NCI-H2081 treated with DMSO at 0.1 percent for 48 hours (cell line): ENCODE measurements at regions not wholly inside any gene's neighbourhood (a gene's known extent, or its start where the extent isn't known, plus 50 kb on each side); places are given as distances from the start of the nearest gene placed in this dataset.

ENCODE experiments used
- DNase-seq: peaks from one replicate; lab custom pipeline; 2025; lab: John Stamatoyannopoulos, UW

DNA sequence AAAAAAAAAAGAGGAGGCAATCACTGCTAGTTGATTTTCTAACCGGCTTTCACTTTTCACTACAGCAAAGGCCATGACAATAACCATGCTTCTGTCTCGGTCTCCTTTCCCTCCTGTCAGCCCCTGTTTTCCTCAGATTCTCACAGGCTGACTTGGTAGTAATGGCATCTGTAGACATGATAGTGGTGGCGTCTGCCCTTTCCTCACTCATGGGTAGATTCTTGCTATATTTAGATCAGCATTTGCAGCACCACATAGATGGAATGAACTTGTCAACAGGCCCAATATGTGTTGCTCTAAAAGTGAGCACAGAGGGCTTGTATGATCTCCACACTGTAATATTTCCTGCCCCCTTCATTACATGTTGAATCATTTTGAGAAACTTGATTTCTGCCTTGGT, 120.3 kb upstream of the FTMT start:
- DNase-seq: no peak

DNA sequence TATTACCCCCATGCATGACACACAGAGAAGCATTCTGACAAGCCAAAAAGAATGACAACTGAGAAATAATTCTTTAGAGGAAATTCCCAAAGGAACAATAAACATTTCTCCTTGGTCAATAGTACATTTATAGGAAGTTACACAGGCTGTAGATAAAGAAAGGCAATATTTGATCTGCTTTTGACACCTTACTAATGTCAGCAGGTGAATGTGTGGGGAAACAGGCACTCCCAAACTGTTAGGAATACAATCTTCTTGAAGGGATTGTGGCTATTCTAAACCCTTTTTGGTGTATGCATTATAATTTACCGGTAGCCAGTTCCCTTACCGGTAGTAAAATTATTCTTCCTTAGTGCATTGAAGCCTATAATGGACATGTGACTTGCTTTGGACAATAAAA, 116.1 kb upstream of the FTMT start:
- DNase-seq: no peak

DNA sequence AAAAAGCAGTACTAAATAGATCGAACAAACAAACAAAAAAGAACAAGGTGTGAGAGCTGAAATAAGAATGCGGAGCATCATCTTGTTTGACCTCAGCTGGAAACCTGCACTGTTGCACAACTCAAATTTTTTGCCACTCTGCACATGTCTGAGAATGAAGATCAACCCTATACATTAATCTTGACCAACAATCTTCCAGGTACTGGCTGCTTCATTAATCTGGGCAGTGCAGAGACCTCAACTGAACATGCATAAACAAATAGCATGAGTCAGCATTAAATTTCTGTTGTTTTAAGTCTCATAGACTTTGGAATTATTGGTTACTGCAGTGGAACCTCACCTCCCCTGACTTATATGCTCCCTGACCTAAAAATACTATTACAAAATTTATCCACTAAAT, 114.6 kb upstream of the FTMT start:
- no peak for DNase-seq

DNA sequence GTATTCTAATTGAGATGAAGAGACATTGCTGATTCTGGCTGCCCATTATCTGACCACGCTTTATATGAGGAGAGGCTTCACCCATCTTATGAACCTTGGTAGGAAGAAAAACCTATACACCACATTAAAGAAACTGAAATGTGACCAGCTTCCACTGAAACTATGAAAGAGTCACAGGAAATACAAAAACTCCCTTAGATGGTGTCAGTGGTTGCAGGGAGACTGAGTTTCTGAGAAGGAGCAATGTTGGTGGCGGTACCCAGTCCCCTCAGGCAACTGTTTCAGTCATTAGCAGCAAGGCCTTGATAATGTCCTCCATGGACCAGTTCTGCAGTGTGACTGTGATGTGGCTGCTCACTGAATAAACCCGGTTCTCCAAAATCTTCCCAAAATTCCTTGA, 110.5 kb upstream of the FTMT start:
- no peak for DNase-seq

DNA sequence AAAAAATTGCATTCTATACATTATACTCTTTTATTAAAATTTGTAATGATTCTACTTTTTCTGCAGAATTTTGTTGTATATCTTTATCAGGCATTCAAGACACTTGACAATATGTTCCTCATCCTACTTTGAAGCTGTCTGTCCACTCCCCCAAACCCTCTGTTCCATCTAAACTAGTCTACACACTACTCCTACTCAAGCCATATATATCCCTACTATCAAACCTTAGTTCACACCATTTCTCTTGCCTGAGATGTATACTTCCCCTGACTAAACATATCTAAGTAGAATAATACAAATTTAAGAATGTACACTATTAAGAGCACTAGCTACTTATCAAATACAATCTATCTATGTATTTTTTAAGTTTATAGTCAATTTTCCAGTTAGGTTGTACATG, 107.1 kb upstream of the FTMT start:
- no peak for DNase-seq

DNA sequence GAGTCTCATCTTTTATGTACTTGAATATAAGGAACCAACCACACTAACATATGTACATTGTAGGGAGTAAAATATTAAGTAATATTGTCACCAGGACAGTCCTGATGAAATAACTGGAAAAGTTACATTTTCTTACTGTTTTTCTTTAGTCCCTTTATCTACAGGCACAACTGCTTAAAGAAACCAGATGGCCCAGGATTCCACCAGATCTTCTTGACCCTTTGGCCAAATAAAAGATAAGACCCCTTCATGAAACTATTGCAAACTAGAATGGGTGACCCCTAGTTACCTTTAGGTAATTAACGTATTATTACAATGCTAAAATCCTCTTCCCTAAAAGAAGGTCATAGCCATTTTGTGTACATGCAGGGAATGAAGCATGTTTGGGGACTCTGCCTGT, 106.3 kb upstream of the FTMT start:
- no peak for DNase-seq

DNA sequence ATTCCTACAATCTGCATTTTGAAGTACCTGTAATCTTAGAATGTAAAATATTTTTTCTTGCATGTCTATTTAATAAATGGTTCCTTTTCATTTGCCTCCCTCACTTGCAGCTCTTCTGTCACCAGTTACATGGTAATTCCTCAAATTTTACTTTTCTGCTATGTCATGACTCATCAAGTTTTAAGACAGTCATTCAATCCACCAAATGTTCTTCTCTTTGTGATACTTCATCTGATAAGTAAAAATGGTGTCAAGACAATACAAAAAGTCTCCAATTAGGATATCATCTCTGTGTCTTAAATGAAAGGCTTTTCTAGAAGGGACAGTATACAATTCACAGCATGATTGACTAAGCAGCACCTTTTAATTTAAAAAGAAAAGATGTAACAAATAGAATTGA, 104.9 kb upstream of the FTMT start:
- no peak for DNase-seq

DNA sequence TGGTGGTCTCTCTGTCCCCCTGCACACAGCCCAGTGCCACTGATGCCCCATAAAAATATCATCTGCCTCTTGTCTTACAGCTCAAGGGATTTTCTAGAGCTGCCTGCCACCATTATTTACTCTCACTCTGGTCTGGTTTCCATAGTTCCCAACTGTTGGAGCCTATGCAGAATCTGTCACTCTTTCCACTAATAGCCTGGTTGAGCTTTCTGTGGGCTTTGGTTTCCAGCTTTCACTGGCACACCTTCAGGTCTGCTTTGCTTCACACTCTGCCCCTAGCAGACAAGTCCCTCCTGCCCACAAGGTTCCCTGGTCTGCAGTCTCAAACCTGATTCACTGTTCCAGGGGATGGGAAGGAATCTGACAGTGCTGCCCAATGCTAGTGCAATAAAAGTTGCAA, 103.0 kb upstream of the FTMT start:
- DNase-seq: no peak

DNA sequence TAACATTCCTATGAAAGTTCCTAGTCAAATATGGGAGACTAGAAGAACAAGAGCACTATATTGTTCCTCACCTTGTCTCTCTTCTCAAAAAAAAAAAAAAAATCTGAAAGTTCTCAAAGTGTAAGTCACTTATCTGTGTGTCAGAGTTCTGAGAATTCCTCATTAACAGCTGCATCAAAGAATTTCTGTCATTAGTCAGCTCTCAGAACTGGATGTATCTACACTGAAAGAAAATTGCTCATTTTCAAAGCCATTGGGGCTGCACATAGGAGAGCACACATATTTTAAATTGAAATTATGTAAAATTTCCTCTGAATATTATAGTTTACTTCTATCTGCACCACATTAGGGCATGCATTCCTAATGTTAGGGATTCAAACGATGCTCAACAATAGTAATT, 99.5 kb upstream of the FTMT start:
- no peak for DNase-seq

DNA sequence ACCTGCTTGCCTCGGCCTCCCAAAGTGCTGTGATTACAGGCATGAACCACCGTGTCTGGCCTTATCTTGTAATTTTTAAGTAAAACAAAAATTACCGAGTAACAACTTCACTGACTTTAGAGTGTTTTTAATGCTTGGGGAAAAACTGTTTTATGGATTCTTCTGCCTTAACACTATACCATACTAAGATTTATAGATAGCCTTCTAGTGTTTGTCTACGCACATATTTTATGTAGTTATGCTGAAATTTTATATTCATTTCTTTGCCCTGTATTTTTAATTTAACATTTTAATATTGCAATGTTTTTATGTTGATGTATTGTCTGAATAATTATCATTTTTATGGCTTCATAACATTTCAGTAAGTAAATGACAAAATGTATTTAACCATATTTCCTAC, 96.4 kb upstream of the FTMT start:
- no peak for DNase-seq

DNA sequence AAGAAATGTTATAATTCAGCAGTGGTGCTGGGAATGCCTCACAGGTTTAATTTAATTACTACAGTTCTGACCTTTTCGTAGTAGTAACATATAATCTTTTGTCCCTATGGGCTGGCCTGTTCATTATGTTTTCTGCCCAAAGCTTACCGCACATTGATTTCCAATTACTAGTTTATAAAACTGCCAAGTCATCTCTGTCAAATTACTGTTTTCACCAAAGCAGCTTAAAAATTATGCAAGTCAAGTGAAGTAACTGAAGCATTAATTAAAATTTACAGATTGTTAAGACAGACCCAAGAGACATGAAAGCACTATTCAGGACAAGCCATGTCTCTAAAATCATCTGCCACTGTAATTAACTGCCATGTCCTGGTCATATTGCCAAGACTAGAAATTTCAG, 93.9 kb upstream of the FTMT start:
- no peak for DNase-seq

DNA sequence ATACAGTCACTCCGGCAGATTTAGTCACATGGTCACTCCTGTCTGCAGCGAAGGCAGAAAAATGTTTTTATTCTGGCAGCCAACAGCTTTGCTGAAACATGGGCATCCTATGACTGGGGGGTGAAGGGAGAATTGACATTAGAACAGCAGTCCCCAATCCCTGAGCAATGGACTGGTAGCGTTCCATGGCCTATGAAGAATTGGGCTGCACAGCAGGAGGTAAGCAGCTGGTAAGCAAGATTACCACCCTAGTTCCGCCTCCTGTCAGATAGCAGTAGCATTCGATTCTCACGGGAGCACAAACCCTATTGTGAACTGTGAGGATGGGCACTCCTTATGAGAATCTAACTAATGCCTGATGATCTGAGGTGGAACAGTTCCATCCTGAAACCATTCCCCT, 93.1 kb upstream of the FTMT start:
- DNase-seq: no peak

DNA sequence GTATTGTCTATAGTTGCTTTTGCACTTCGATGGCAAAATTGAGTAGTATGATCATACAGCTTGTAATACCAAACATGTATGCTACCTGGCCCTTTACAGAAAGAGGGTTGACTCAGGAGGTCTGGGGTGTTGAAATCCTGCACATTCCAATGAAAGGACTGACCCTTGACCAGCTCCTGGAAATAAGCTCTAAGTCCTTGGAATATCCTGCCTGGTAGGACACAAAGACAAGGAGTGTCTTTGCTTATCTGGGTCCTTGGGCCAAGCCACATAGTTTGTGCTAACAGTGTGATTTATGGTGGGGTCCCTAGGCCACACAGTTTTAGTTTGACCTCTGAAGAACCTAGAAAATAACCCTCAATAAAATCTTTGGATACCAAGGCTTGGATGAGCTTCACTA, 89.3 kb upstream of the FTMT start:
- no peak for DNase-seq

DNA sequence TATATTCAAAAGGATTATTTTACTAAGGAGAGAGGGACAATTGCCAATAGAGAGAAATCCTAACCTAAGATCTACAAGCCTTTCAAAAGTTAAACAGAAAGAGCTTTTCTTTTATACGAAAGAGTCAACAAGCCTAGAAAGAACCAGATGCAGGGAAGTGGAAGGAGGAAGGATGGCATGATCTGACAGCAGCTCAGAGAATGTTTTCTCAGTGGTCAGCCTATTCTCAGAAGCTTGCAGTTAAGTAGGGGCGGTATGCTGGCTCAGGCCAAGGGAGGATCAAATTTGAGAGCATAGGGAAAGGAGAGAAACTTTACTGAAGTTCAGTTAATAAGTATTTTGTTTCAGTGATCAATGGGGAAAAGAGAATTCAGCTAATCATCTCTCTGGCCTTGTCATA, 88.0 kb upstream of the FTMT start:
- no peak for DNase-seq

DNA sequence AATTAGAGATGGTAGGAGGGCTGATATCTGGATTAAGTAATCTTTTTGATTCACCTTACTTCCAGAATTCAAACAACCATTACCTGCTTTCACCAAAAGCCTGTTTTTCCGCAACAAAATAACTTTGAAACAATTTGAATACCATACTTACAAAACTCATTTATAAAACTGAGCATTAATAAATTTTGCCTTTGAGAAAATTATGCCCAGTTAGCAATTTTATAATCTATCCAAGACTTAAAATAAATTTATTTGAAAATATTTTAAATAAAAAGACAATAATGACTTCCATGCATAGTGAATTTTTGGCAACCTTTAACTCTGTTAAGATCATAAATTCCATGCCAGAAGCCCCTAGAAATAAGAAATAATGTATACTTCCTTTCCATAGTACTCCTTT, 71.3 kb upstream of the FTMT start:
- no peak for DNase-seq

DNA sequence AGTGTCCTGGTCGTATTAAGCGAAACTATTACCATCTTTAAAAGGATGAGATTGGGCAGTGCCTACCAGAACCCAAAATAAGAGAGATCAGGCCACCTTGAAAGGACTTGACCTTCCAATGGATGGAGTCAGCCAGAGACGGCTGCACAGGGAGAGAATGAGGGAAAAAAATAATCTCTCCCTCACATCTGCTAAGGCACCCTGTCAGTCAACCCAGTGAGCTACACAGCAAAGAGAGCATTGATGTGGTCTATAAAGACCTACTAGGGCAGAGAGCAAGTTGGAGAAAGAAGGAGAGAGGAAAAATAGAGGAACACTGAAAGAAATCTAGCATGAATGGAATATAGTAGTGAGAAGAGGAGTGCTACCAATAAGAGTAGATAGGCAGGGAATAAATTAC, 68.0 kb upstream of the FTMT start:
- no peak for DNase-seq

DNA sequence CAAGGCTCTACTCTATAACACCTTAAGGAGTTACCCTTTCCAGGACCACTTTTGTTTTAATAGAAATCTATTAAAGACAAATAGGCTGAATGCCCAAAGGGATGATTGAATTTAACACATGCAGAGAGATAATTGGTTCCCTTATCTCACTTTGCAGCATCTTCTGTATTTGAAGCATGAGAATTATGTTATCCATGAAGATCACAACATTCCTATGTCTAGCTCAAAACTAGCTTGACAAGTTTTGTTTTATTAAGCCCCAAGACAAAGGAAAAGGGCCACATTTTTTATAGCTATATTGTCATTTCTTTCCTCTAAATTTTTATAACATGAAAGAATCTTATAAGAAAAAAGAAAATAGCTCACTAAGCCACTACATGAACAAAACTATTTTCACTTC, 57.9 kb upstream of the FTMT start:
- DNase-seq: no peak

DNA sequence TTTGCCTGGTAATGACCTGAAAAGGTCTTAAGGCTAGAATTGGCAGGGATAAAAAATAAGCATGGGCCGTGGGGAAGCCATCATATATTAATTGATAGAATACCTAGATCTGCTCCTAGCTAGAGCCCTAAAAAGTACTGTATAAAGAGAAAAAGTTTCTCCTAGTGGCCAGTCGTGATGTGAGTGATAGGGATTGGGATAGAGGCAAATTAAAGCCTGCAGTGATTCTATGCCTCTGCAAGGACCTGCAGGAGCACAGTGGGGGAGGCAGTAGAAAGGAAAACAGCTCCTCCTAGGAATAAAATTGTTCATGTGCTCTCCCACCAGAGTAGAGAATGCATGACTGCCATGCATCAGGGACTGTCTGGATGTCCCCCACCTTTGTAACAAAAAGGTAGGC, 56.2 kb upstream of the FTMT start:
- no peak for DNase-seq

DNA sequence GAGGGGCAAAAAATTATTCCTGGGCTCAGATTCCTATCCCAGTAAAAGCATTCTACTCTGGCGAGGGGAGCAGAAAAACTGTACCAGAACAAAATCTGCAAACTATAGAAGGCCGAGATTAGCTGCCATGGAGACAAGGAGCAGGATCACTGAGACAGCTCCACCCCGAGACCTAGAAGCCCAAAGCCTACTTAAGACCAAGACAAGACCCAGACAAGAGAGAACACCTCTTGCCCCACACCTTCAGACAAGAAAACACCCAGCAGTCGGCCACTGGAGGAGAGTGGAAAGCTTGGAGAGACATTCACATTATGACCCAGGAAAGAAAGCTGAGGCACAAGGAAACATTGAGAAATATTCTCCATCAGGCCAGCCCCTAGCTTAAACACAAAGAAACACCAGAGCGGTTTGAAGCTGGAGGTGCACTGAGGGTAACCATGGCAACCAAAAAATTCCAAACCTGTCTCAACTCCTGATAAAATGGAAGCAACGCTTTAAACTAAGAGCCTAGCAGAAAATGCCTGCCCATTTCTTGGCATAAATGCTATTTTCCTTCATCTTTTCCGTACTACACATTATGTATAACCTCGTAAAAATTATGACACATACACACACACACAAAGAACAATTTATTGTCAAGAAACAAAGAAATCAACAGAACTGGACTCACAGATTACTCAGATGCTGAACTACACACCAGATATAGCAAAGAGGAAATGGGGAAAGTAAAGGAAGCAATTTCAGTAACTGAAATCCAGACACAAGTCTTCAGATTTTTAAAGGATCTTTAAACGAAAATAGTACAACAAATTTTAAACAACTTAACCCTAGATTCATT, 53.8 kb upstream of the FTMT start:
- no peak for DNase-seq
